IgD-negative memory B cell (primary cell): ENCODE measurements at regions not wholly inside any gene's neighbourhood (a gene's known extent, or its start where the extent isn't known, plus 50 kb on each side); places are given as distances from the start of the nearest gene placed in this dataset.

Experiments
- H3K27ac Mint-ChIP-seq, 3 donors: one replicate each; pipeline ENCODE4 v1.8.0; 2020 to 2022; ENCODE audit warnings: mild to moderate bottlenecking in 3 of 3, mixed read lengths in 3 of 3, moderate library complexity in 1 of 3
- H3K27me3 Mint-ChIP-seq: one replicate; pipeline ENCODE4 v1.8.0; 2021; ENCODE audit warnings: mixed read lengths
- H3K36me3 Mint-ChIP-seq: one replicate; pipeline ENCODE4 v1.8.0; 2020; ENCODE audit warnings: mild to moderate bottlenecking, mixed read lengths
- H3K4me1 Mint-ChIP-seq, 3 donors: one replicate each; pipeline ENCODE4 v1.8.0; 2020 to 2022; ENCODE audit warnings: mixed read lengths in 3 of 3, mild to moderate bottlenecking in 1 of 3
- H3K4me3 Mint-ChIP-seq, 4 donors: one replicate each; pipeline ENCODE4 v1.8.0; 2020 to 2022; ENCODE audit warnings: mild to moderate bottlenecking in 4 of 4, mixed read lengths in 4 of 4, moderate library complexity in 3 of 4
- H3K9me3 Mint-ChIP-seq, 3 donors: one replicate each; pipeline ENCODE4 v1.8.0; 2020 to 2021; ENCODE audit warnings: mixed read lengths in 3 of 3, mild to moderate bottlenecking in 1 of 3

- Mint-ChIP-seq H3K4me3 (no peak overlapping the region), H3K27ac (no peak overlapping the region), H3K36me3 (peaks cover 5% of the 10 kb centered on the region), H3K9me3 (peaks cover 0 to 9% (median 2%) of the 10 kb centered on the region in 3 donors), H3K27me3 (no peaks in the 10 kb centered on the region), H3K4me1 (no peaks in the 10 kb centered on the region)
Observed at GRCh38 chr3:152030320-152030719, 156.9 kb downstream of the SUCNR1 start.

- Mint-ChIP-seq H3K27me3 (no peaks in the 10 kb centered on the region), H3K9me3 (peaks cover 0 to 12% (median 2%) of the 10 kb centered on the region in 3 donors), H3K4me1 (no peaks in the 10 kb centered on the region), H3K36me3 (peaks cover 5% of the 10 kb centered on the region), H3K27ac (no peak overlapping the region), H3K4me3 (no peak overlapping the region)
Observed at GRCh38 chr3:152031321-152031720, 157.9 kb downstream of the SUCNR1 start.

DNA sequence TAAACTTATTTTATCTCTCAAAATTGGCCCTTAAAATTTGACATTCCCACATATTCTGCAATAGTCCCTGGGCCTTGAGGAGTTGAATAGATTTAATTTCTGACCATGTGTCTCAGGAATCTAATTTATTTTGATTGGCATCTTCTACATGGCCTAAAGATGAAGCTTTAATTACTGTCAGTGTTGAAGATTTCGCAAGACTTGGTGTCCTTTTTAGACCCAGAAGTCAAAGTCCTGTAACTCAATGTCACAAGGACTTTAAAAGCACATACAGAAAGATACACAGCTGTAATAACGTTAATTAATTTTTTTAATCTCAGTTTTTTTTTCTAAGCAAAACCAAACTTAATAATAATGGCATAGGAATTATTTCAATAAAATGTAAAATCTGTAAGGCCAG lies 163.9 kb downstream of the SUCNR1 start:
- H3K27ac Mint-ChIP-seq: no peak overlapping the region
- peaks cover 3% of the 10 kb centered on the region for H3K36me3 Mint-ChIP-seq
- no peaks in the 10 kb centered on the region for H3K27me3 Mint-ChIP-seq
- H3K4me1 Mint-ChIP-seq: peaks cover 0 to 5% (median 5%) of the 10 kb centered on the region in 3 donors
- H3K4me3 Mint-ChIP-seq: no peak overlapping the region
- peaks cover 2 to 12% (median 2%) of the 10 kb centered on the region in 3 donors for H3K9me3 Mint-ChIP-seq

GRCh38 chr3:152037953-152038352 lies 164.5 kb downstream of the SUCNR1 start:
- no peaks in the 10 kb centered on the region for H3K27me3 Mint-ChIP-seq
- H3K4me3 Mint-ChIP-seq: no peak overlapping the region
- no peak overlapping the region for H3K27ac Mint-ChIP-seq
- peaks cover 2 to 12% (median 2%) of the 10 kb centered on the region in 3 donors for H3K9me3 Mint-ChIP-seq
- H3K4me1 Mint-ChIP-seq: peaks cover 0 to 5% (median 5%) of the 10 kb centered on the region in 3 donors
- H3K36me3 Mint-ChIP-seq: peaks cover 3% of the 10 kb centered on the region

- Mint-ChIP-seq H3K9me3 (peaks cover 2 to 8% (median 2%) of the 10 kb centered on the region in 3 donors), H3K27ac (no peak overlapping the region)
Observed at GRCh38 chr3:152038490-152038889, 165.0 kb downstream of the SUCNR1 start.

GRCh38 chr3:152039887-152040286 lies 166.4 kb downstream of the SUCNR1 start:
- H3K27me3 Mint-ChIP-seq: no peaks in the 10 kb centered on the region
- peaks cover 2 to 7% (median 2%) of the 10 kb centered on the region in 3 donors for H3K9me3 Mint-ChIP-seq
- H3K4me1 Mint-ChIP-seq: peaks cover 0 to 5% (median 5%) of the 10 kb centered on the region in 3 donors
- H3K36me3 Mint-ChIP-seq: peaks cover 2% of the 10 kb centered on the region
- H3K4me3 Mint-ChIP-seq: peak overlapping the region in 1 of 4 donors; percentile 0
- H3K27ac Mint-ChIP-seq: peak overlapping the region in 1 of 3 donors; percentile 6

More at GRCh38 chr3:152038490-152038889, 165.0 kb downstream of the SUCNR1 start:
- Mint-ChIP-seq H3K27me3 (no peaks in the 10 kb centered on the region), H3K4me3 (no peak overlapping the region), H3K36me3 (no peaks in the 10 kb centered on the region), H3K4me1 (peaks cover 0 to 5% (median 5%) of the 10 kb centered on the region in 3 donors)

- Mint-ChIP-seq H3K36me3 (peaks cover 2% of the 10 kb centered on the region), H3K4me1 (peaks cover 0 to 5% (median 5%) of the 10 kb centered on the region in 3 donors), H3K27me3 (no peaks in the 10 kb centered on the region), H3K9me3 (peaks cover 0 to 3% (median 2%) of the 10 kb centered on the region in 3 donors), H3K27ac (peak overlapping the region in 1 of 3 donors; percentile 6), H3K4me3 (peak overlapping the region in 1 of 4 donors; percentile 72)
Observed at GRCh38 chr3:152040319-152040718, 166.9 kb downstream of the SUCNR1 start.

- no peaks in the 10 kb centered on the region for H3K27me3 Mint-ChIP-seq
- H3K9me3 Mint-ChIP-seq: no peaks in the 10 kb centered on the region
- peaks cover 2% of the 10 kb centered on the region for H3K36me3 Mint-ChIP-seq
- no peak overlapping the region for H3K27ac Mint-ChIP-seq
- H3K4me1 Mint-ChIP-seq: peaks cover 0 to 5% (median 5%) of the 10 kb centered on the region in 3 donors
- H3K4me3 Mint-ChIP-seq: no peak overlapping the region
Observed at GRCh38 chr3:152043620-152044019, 170.2 kb downstream of the SUCNR1 start.

DNA sequence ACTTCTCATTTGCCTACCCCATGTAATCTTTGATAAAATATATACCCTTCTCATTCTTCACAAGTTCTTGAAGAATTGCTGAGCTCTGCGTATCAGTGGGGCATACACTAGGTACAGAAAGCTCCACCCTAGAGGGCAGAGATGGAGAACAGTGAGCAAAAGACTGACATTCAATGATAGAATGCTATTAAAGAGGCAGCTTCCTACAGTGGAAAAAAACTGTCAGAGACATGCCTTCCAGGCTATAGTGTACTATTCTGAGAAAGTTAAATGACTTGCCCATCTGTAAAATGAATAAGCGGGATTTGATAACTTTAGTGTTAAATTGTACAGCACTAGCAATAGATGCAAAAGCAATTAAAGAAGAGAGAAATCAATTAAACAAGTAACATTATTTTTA lies 172.8 kb downstream of the SUCNR1 start:
- Mint-ChIP-seq H3K27me3 (no peaks in the 10 kb centered on the region), H3K27ac (no peak overlapping the region), H3K36me3 (peaks cover 2% of the 10 kb centered on the region)

DNA sequence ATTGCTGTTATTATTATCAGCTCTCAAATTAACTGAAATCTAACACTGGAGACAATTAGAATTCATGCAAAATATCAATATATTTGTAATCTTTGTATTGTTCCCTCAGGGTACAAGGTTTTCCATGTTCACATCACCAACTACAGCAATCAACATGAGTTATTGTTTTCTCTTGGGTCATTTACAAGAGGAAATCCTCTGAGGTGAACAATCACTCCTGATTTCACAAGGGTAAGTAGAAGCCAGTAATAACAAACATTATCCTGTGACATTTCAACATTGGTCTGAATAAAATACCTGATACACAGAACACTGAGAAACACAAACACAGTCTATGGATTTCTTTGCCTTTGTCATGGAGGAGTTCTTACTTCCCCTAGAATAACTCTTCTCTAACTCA lies 174.0 kb downstream of the SUCNR1 start:
- Mint-ChIP-seq H3K9me3 (peaks cover 0 to 2% (median 0%) of the 10 kb centered on the region in 3 donors), H3K4me3 (no peak overlapping the region), H3K36me3 (peaks cover 2% of the 10 kb centered on the region), H3K27me3 (no peaks in the 10 kb centered on the region), H3K27ac (no peak overlapping the region), H3K4me1 (no peaks in the 10 kb centered on the region)

More for the DNA sequence above, 172.8 kb downstream of the SUCNR1 start:
- Mint-ChIP-seq H3K4me3 (no peak overlapping the region), H3K9me3 (no peaks in the 10 kb centered on the region), H3K4me1 (no peaks in the 10 kb centered on the region)

GRCh38 chr3:152048831-152049230 lies 175.4 kb downstream of the SUCNR1 start:
- Mint-ChIP-seq H3K36me3 (peaks cover 2% of the 10 kb centered on the region), H3K4me1 (no peaks in the 10 kb centered on the region), H3K27me3 (no peaks in the 10 kb centered on the region), H3K9me3 (peaks cover 0 to 2% (median 0%) of the 10 kb centered on the region in 3 donors), H3K27ac (no peak overlapping the region), H3K4me3 (no peak overlapping the region)

DNA sequence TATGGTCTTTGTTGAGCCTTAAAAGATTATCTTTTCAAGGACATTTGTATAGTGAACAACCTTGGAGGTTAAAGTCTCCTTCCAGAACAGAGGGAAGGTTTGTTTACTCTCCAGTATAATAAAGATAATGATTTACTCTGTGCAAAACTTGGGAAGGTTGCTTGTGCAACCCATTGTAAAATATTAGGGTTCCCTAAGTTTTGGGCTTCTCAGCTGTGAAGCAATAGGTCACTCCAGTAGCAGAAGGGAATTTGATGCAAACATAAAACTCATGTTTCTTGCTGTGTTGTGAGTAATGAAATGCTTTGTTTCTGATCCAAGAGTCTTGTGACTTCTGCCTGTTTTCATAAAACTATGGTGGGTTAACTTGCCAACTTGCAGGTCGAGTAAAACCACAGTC lies 177.5 kb downstream of the SUCNR1 start:
- Mint-ChIP-seq H3K4me3 (no peak overlapping the region), H3K36me3 (no peaks in the 10 kb centered on the region), H3K27me3 (no peaks in the 10 kb centered on the region), H3K27ac (no peak overlapping the region), H3K9me3 (peaks cover 0 to 2% (median 0%) of the 10 kb centered on the region in 3 donors), H3K4me1 (no peaks in the 10 kb centered on the region)

- H3K27me3 Mint-ChIP-seq: no peaks in the 10 kb centered on the region
- no peaks in the 10 kb centered on the region for H3K36me3 Mint-ChIP-seq
- H3K27ac Mint-ChIP-seq: no peak overlapping the region
- H3K4me3 Mint-ChIP-seq: no peak overlapping the region
- peaks cover 0 to 2% (median 0%) of the 10 kb centered on the region in 3 donors for H3K9me3 Mint-ChIP-seq
- no peaks in the 10 kb centered on the region for H3K4me1 Mint-ChIP-seq
Observed at GRCh38 chr3:152051501-152052404, 178.3 kb downstream of the SUCNR1 start.

DNA sequence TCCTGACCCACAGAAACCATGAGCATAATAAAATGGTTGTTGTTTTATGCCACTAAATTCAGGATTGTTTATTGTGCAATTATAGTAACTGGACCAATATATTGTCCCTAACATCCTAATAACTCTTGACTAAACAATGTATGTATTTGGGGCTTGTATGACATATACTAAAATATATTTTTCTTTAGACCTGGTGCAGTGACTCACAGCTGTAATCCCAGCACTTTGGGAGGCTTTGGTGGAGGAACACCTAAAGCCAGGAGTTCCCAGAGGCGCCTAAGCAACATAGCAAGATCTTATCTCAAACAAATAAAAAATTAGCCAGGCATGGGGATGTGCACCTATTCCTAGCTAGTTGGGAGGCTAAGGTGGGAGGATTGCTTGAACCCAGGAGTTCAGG lies 180.4 kb downstream of the SUCNR1 start:
- Mint-ChIP-seq H3K4me3 (no peak overlapping the region), H3K27me3 (no peaks in the 10 kb centered on the region), H3K27ac (no peak overlapping the region), H3K9me3 (peaks cover 4 to 6% (median 5%) of the 10 kb centered on the region in 3 donors), H3K4me1 (no peaks in the 10 kb centered on the region), H3K36me3 (no peaks in the 10 kb centered on the region)

GRCh38 chr3:152054315-152054714 lies 180.9 kb downstream of the SUCNR1 start:
- H3K36me3 Mint-ChIP-seq: no peaks in the 10 kb centered on the region
- H3K4me1 Mint-ChIP-seq: no peaks in the 10 kb centered on the region
- H3K27ac Mint-ChIP-seq: no peak overlapping the region
- H3K9me3 Mint-ChIP-seq: peaks cover 4 to 6% (median 5%) of the 10 kb centered on the region in 3 donors
- H3K27me3 Mint-ChIP-seq: no peaks in the 10 kb centered on the region
- H3K4me3 Mint-ChIP-seq: no peak overlapping the region
